GM19035 (cell line): ENCODE measurements at regions not wholly inside any gene's neighbourhood (a gene's known extent, or its start where the extent isn't known, plus 50 kb on each side); places are given as distances from the start of the nearest gene placed in this dataset.

ENCODE experiments used
- ATAC-seq: cut with Tn5 transposase; IDR thresholded peaks from one replicate; pipeline ENCODE4 v1.9.1; 2021; ENCODE audit not compliant: unreplicated experiment

DNA sequence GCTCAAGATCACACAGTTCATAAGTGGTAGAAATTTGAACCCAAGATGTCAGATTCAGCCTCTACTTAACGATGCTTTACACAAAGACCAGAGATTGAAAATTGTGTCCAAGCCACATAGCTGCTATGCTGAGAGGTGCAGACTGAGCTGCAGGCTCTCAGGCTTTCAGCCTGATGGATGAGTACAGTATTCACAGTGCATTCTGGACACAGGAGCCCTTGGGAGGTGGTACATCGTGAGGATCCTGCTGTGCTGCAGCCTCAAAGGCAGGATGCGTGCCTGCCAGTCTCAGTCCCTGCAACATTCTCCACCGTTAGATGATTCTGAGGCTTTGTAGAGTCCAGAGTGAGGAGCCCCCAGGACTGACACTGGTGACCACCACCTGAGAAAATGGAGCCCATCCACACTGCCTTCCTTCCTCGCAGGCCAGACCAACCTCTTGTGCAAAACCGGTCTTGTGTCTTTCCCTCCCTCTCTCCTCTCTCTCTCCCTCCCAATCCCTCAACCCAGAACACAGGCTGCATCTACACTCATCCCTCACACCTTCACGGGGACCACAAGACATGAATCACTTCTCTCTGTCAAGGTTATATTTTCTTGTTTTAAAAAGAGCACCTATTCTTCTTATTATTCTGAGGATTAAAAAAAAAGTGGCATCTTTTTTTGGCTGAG, 203.4 kb upstream of the ZNF507 start:
- ATAC-seq = no peak

DNA sequence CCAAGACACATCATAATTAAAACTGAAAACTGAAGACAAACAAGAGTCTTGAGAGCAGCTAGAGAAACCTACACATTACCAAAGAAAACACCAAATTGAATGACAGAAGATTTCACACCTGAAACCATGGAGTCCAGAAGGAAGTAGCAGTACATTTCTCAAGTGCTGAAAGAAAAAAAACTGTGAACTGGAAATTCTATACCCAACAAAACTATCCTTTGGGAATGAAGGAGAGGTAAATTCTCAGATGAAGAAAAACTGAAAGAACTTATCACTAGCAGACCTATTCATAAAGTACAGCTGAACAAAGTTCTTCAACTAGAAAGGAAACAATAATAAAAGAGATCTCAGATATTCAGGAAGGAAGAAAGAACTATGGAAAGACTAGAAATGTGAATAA, 198.7 kb upstream of the ZNF507 start:
- ATAC-seq = no peak

DNA sequence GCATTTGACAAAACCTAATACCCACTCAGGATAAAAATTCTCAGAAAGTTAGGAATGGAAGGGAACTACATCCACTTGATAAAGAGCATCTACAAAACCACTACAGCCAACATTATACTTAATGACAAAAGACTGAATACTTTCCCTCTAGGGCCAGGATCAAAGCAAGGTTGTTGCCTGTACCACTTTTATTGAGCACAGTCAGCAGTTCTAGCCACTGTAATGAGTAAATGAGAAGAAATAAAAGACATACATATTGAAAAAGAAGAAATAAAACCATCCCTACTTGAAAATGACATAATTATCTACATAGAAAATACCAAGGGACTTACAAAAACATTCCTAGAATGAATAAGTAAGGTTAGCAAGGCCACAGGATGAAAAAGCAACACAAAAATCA, 194.8 kb upstream of the ZNF507 start:
- no peak for ATAC-seq

DNA sequence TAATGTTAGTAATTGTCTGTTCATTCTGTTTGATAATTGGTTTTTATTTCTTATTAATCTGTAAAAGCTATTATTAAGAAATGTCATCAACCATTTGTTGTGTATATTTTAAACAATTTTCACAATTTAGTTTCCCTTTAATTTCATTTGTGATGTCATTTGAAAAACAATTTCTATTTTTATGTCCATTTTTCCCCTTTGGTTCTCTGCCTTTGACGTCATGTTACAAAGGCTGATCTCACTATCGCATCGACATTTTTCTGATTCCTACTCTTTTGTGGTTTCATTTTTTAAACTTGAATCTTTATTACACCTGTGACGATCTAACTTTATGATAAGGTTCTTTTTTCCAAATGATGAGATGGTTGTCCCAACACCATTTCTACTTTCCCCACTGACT, 191.0 kb upstream of the ZNF507 start:
- ATAC-seq = no peak

DNA sequence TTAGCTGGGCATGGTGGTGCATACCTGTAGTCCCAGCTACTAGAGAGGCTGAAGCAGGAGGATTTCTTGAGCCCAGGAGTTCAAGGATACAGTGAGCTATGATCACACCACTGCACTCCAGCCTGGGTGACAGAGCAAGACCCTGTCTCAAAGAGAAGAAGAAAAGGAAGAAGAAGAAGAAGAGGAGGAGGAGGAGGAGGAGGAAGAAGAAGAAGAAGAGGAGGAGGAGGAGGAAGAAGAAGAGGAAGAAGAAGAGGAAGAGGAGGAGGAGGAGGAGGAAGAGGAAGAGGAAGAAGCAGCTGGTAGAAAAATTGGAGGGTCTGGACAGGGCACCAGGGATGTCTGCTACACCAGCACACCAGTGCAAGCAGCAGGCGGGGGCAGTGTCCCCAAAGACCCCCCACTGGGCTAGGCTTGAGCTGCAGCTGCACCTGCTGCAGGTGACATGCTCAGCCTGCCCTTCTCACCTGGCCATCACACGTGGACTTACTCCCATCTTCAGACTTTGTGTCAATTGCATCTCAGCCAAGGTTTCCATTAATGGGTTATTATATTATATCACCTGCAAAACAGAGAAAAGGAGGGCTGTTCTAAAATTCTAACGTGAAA, 180.9 kb upstream of the ZNF507 start:
- ATAC-seq = no peak

DNA sequence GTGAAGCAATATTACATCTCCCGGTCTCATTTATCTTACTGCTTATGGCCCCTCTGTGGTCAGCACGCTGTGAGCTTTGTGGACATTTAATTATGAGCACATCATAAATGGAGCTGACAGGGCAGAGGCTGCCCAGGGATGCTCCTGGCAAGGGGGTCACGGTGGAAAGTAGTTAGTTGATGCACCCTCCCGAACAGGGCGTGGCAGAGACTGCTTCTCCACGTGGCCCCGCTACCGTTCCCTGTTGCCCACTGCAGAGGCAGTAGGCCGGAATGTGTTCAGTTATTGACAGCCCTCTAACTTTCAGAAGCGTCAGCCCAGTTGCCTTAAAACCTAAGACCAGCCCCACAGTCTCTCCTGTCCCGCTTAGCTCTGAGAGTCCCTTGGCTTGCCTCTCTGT, 180.3 kb upstream of the ZNF507 start:
- no peak for ATAC-seq

DNA sequence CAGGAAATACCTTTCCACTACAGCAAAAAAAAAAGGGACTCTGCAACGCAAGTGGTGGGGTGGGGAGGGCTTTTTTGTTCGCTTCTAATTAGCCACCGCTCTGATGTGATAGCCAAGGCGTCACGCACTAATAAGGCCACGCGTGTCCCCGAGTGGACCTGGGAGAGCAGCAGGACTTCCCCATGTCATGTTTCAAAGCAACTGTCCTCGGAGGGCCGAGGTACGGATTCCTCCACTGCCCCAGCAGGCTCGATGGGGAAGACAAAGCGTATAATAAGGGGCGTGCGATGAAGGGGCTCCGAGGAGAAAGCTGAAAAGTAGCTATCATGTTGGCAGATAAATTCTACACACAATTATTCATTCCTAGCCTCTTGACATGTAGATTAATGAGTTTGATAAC, 179.7 kb upstream of the ZNF507 start:
- no peak for ATAC-seq

DNA sequence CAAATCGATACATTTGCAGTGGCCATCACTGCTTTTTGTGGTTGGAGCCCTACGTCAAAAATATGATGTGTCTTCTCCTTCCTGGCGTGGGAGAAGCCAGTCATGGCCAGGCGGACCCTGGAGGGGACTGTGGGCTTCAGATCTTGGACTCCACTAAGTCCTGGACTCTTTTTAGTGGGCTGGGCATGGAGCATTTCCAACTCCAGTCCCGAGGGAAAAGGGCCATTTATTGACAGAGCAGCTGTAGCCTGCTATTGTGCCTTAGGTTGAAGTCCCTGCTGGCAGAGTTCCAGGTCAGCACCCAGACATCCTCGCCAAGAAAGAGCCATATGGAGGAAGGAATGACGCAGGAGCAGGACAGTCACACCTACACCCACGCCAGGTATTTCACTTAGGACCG, 179.2 kb upstream of the ZNF507 start:
- no peak for ATAC-seq

DNA sequence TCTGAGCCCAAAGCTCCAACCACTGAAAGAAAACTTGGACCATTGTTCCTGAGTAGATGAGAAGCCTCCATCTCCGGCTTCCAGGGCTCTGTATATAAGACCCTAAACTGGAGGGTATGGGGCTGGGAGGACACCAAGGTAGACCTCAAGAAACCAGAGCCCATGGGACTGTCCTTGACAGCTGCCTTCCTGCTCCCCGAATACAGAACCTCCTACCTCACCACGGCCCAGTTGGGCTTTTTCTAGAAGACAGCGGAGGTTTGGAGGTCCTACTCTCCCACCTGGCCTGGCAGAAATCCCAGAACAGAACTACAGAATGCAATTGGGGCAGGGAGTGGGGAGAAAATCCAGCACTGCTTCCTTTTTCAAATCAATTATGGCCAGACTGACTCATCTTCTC, 177.3 kb upstream of the ZNF507 start:
- ATAC-seq = no peak

DNA sequence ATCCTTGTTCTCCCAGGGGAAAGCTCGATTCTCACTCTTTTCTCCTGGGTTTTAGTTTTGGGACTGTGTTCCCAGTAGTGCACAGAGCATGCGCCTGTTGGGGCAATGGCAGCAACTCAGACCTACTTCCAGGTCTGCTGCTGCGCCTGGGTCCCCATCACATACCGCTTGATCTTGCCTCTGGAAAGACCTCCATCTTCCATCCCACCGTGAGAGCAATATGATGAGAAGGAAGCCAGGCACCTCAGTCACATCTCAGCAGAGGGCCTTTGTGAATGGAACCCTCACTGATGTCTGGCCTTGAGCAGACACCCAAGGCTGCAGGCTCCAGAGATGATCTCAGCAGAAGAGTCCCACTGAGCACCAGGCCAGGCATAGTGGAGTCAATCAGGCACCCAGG, 176.8 kb upstream of the ZNF507 start:
- no peak for ATAC-seq

DNA sequence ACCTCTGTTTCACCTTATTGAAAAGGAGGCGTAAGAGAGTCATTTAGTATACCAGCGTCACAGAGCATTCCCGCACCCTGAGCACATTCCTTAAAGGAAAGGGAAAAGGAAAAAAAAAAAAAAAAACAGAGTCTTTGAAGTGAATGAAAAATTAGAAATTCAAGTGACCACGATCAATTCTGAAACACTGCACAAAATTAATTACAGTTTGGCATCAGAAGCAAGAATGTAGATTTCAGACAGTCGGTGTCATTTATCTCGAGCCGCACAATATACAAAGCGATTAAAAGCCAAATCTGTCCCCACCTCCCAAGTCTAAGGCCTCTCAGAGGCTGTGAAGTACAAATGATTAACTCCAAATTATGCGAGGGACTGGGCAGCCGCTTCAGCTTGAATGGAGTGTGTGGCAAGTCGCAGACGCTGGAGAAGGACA, 173.7 kb upstream of the ZNF507 start:
- ATAC-seq = no peak

DNA sequence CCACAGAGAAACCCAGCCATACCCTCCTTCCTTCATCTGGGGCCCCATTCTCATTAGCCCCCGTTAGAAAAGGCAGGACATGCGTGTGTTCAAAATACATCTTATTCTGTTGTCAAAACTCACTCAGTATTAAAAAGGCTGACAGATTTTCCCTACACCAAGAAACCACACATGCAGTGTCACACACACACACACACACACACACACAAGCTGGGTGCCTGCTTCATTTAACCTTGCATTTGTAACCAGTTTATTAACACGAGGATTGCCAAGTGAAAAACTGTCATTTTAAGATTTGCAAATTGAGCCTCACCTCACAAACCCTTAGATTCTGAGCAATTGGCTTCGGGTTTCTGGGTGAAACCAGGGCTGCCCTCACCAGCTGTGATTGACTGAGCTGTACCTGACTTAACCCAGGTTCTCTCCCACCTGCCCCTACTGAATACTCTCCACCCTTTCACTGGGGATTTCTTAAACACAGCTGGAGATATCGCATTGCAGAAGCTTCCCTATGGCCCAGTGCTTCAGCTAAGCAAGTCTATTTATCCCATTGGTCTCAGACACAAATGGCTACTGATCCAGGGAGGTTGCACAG, 172.7 kb upstream of the ZNF507 start:
- ATAC-seq = no peak

DNA sequence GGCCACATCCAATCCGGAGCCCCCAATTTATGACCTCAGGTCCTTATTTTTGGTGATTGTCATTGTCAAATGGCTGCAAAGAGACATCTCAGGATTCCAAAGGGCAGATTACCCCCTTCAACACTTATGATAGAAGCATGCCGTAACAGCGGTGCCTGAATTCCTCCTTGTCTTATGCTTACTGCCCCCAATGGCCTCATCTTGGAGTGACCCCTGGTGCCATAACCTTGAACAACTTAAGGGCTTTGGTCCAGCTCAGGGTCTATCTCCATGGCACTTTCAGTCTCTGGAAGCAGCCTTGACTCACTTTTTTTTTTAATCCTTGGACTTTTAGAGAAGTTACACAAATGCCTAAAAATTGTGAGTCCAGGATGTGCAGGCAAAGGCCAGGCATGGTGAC, 171.6 kb upstream of the ZNF507 start:
- ATAC-seq = no peak

DNA sequence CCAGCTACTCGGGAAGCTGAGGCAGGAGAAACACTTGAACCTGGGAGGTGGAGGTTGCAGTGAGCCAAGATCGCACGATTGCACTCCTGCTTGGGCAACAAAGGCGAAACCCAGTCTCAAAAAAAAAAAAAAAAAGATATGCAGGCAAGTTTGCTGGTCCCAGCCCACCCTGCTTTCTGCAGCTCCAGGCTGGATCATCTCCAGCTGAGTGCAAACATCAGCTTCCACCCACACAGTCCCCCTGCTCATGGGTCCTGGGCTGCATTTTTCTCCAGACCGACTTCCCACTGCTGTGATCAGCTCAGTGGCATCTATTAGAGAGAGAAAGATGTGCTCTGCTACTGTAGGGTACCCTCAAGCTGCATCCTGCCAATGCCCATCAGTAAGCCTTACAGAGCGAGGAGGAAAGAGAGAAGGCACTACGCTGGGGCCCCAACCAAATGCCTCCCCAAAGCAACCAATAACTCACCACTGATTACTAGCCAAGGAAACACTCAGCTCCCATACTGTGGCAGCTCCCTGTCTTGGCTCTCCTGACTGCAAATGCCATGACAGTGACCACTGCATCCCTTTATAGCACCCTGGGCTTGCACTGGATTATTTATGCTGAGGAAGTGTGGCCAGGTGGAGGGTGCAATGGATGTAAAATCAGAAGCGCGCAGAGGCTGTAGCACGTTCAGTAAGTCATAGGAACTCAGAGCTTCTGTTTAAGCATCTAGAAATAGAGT, 170.9 kb upstream of the ZNF507 start:
- ATAC-seq = no peak

DNA sequence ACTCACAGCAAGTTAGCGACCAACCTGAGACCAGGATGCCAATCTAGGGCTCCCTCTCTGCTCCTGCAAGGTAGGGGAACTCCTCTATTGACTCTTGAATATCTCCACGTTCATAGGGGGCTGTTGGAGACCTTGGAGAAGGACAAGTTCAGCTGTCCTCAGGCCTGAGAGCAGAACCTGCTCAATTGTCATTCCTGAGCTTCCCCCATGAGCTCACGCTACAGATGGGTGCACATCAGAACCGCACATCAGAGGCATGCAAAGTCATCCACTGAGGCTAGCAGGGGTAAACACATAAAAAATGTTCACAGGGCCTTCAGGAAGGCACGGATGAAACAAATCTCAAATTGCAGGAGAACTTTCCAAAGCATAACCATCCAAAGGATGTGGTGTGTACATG, 168.8 kb upstream of the ZNF507 start:
- ATAC-seq = no peak

DNA sequence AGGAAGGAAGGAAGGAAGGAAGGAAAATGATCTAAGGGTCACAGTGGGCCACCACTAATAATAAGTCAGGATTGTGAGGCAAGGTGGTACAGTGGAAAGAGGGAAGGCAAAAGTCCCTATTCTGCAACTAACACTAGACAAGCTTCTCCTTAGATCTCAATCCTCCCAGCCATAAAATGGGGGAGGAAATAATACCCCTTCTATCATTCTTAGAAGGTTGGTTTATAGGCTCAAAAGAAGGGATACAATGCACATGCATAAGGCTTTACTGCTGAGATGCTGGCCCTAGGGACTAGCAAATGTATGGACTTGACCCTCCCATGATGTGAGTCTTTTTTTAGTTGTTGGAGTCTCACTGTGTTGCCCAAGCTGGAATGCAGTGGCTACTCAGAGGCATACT, 167.7 kb upstream of the ZNF507 start:
- ATAC-seq = no peak

DNA sequence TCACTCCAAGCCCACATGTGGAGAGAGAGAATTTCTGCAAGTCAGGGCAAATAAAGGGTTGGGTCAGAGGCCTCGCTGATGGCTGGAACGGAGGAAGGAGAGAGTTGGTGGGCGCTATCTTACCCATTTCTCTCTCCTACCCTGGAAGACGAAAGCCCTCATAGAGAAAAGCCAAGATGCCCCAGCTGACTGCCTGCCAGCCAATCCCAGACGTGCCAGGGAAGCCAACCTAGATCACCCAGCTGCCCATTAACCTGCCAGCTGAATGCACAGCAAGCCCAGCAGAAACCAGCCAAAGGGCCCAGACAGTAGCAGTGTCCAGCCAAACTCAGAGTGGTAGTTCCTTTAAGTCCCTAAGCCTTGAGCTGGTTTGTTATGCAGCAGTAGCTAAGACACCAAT, 167.0 kb upstream of the ZNF507 start:
- no peak for ATAC-seq

DNA sequence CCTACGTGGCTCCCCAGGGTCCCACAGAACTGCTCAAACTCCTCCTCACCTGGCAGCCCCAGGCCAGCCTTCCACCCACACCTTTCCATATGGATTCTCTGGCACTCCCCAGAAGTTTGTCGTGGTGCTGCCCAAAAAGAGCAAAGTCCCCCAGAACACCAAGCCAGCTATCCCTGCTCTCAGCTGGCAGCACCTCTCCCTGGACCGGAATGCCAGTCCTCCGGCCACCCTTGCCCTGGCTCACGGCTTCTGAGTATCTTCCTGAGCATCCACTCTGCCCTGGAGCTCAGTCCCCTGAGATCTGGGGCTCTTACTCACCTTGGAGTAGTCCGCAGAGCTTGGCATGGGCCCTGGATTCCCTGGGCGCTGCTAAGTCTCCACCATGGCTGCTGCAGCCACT, 166.5 kb upstream of the ZNF507 start:
- ATAC-seq = no peak

DNA sequence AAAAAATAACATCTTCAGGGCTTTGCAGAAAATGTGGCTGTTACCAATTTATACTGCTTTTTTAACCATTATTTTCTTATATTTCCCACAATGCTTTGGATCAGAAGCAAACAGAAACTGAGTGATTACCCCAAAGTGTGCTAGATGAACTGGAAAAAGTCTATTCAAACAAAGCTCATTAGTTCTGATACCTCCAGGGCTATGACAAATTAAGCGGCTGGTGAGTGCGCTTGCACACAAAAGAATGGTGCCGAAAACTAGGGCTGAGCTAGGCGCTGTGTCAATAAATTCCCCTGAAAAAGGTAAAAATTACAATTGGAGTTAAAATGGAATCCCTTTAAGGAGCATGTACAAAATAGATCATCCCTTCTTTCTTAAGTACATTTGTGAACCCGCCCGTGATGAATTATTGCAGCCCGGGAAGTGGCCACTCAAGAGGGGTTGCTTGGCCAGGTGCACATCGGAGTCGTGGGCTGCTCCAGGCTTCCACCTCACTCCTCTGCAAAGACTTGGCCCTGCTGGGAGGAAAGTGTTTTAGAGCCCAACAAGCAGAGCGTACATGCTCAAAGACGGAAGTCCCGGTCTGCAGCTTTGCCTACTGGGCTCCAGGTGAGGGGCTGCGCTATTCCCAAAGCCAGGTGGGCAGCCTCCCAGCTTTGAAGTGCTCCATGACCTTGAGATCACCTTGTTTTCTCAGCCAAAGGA, 164.0 kb upstream of the ZNF507 start:
- ATAC-seq = no peak

DNA sequence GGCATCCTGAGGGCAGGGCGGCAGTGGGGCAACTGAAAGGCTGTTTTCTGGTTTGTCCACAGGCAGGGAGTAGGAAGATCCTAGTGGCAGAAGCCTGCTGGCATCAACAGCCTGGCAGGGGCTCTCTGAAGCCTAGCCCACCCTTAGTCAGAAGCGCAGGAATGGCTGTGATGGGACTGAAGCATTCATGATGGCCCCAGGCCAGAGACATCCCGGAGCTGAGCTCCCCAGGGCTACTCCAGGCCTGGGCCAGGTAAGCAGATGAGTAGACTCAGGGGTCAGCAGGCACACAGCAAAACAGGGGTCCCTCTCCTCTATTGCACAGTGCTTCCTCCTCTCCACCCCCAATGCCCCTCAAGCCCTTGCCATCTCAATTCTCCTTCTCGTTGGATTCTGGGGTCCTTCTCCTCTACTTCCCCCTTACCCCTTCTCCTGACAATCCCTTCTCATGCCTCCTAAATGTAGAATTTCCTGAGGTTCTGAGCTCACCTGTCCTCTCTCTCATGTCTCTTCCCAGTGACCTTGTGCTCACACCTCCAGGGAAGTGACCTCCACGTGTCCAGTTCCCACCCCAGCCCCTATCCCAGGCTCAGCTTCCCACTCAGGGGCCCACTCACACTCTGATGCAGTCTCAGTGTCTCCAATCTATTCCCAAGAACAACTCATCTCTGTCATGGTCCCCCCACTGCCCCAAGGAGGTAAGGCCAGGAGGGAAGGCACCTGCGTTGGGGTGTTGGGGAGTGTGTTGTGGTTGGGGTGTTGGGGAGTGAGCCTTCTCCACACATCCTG, 158.7 kb upstream of the ZNF507 start:
- no peak for ATAC-seq

DNA sequence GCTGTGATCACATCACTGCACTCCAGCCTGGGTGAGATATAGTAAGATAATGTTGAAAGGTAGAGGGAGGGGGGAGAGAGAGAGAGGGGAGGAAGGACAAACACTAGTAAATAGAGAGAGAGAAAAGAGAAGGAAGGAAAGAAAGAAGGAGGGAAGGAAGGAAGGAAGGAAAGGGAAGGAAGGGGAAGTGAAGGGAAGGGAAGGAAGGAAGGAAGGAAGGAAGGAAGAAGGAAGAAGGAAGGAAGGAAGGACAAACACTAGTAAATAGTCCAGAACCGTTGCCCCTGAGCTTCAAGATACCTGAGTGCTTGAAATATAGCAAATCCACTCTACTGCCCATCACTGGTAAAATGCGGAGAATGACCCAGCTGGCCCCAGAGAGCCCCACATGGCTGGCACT, 156.5 kb upstream of the ZNF507 start:
- no peak for ATAC-seq
